ENCODE measurements at regions not wholly inside any gene's neighbourhood (a gene's known extent, or its start where the extent isn't known, plus 50 kb on each side); places are given as distances from the start of the nearest gene placed in this dataset.

GRCh38 chr13:72146816-72147215, 279.8 kb upstream of the DACH1 start:
- ChIA-PET CTCF (no interaction called here), POLR2A (no interaction called here)
- no peak for TF ChIP-seq CTCF (IDR thresholded peaks at IDR 0.05; ENCODE audit: unreplicated experiment)
- intact Hi-C loops (cut with micrococcal nuclease), result no loop called here
- Mint-ChIP-seq H3K9me3 (ENCODE audit: unreplicated experiment) (no peaks in the 10 kb centered on the region), H3K27me3 (ENCODE audit: insufficient read depth, unreplicated experiment) (no peaks in the 10 kb centered on the region), H3K27ac (ENCODE audit: low read depth, unreplicated experiment) (no peak overlapping the region), H3K4me1 (ENCODE audit: insufficient read depth, unreplicated experiment) (peaks cover 26% of the 10 kb centered on the region), H3K36me3 (ENCODE audit: insufficient read depth, unreplicated experiment) (no peaks in the 10 kb centered on the region), H3K4me3 (ENCODE audit: unreplicated experiment) (no peak overlapping the region)
- no peak for DNase-seq (ENCODE audit: unreplicated experiment)
- BruUV-seq (replicated peaks), result no TSS peak

- Mint-ChIP-seq H3K27me3 (ENCODE audit: insufficient read depth, unreplicated experiment) (no peaks in the 10 kb centered on the region), H3K4me3 (ENCODE audit: unreplicated experiment) (no peak overlapping the region), H3K27ac (ENCODE audit: low read depth, unreplicated experiment) (no peak overlapping the region), H3K36me3 (ENCODE audit: insufficient read depth, unreplicated experiment) (no peaks in the 10 kb centered on the region), H3K4me1 (ENCODE audit: insufficient read depth, unreplicated experiment) (peaks cover 12% of the 10 kb centered on the region), H3K9me3 (ENCODE audit: unreplicated experiment) (no peaks in the 10 kb centered on the region)
- TF ChIP-seq CTCF (IDR thresholded peaks at IDR 0.05; ENCODE audit: unreplicated experiment), result no peak
- no peak for DNase-seq (ENCODE audit: unreplicated experiment)
- CTCF ChIA-PET, result interaction anchor here (1.1 kb wide), 1 partner anchor 18 kb away, joined by 3 read pairs; no protein-coding TSS in a partner anchor
- BruUV-seq (replicated peaks), result no TSS peak
- intact Hi-C loops (cut with micrococcal nuclease), result no loop called here
- POLR2A ChIA-PET, result interaction anchor here (0.5 kb wide), 1 partner anchor 1283 kb away, joined by 4 read pairs; no protein-coding TSS in a partner anchor
Observed at GRCh38 chr13:72145383-72145782, 278.4 kb upstream of the DACH1 start.

- POLR2A ChIA-PET, result interaction anchor here (0.5 kb wide), 1 partner anchor 1282 kb away, joined by 4 read pairs; no protein-coding TSS in a partner anchor
- no TSS peak for BruUV-seq (replicated peaks)
- TF ChIP-seq CTCF (IDR thresholded peaks at IDR 0.05; ENCODE audit: unreplicated experiment), result no peak
Observed at GRCh38 chr13:72144636-72145035, 277.6 kb upstream of the DACH1 start.

GRCh38 chr13:72141855-72142519, 275.0 kb upstream of the DACH1 start:
- no peak for TF ChIP-seq CTCF (IDR thresholded peaks at IDR 0.05; ENCODE audit: unreplicated experiment)
- CTCF ChIA-PET, result interaction anchor here (1.0 to 1.6 kb wide), 2 partner anchors 24 to 51 kb away, joined by 3 read pairs; no protein-coding TSS in a partner anchor
- no peak overlapping the region for H3K27ac Mint-ChIP-seq (ENCODE audit: low read depth, unreplicated experiment)
- H3K27me3 Mint-ChIP-seq (ENCODE audit: insufficient read depth, unreplicated experiment), result no peaks in the 10 kb centered on the region
- peaks cover 10% of the 10 kb centered on the region for H3K4me1 Mint-ChIP-seq (ENCODE audit: insufficient read depth, unreplicated experiment)
- H3K4me3 Mint-ChIP-seq (ENCODE audit: unreplicated experiment), result no peak overlapping the region
- DNase-seq (ENCODE audit: unreplicated experiment), result peak; percentile 49
- H3K9me3 Mint-ChIP-seq (ENCODE audit: unreplicated experiment), result no peaks in the 10 kb centered on the region
- POLR2A ChIA-PET, result interaction anchor here (1.2 kb wide), 1 partner anchor 9 kb away, joined by 4 read pairs; no protein-coding TSS in a partner anchor
- no peaks in the 10 kb centered on the region for H3K36me3 Mint-ChIP-seq (ENCODE audit: insufficient read depth, unreplicated experiment)
- no TSS peak for BruUV-seq (replicated peaks)
- intact Hi-C loops (cut with micrococcal nuclease), result no loop called here

More at GRCh38 chr13:72144636-72145035, 277.6 kb upstream of the DACH1 start:
- Mint-ChIP-seq H3K27ac (ENCODE audit: low read depth, unreplicated experiment) (no peak overlapping the region), H3K4me1 (ENCODE audit: insufficient read depth, unreplicated experiment) (peaks cover 10% of the 10 kb centered on the region), H3K27me3 (ENCODE audit: insufficient read depth, unreplicated experiment) (no peaks in the 10 kb centered on the region), H3K4me3 (ENCODE audit: unreplicated experiment) (no peak overlapping the region), H3K9me3 (ENCODE audit: unreplicated experiment) (no peaks in the 10 kb centered on the region), H3K36me3 (ENCODE audit: insufficient read depth, unreplicated experiment) (no peaks in the 10 kb centered on the region)
- intact Hi-C loops (cut with micrococcal nuclease), result no loop called here
- CTCF ChIA-PET, result interaction anchor here (0.6 to 1.2 kb wide), 3 partner anchors 8 to 353 kb away, joined by 3 read pairs; no protein-coding TSS in a partner anchor
- DNase-seq (ENCODE audit: unreplicated experiment), result no peak

Measured in MCF 10A (cell line).